GM12878 (cell line): ENCODE measurements at regions not wholly inside any gene's neighbourhood (a gene's known extent, or its start where the extent isn't known, plus 50 kb on each side); places are given as distances from the start of the nearest gene placed in this dataset.

Experiments
- ATAC-seq: fragments of 200-7000 bp; cut with Tn5 transposase; 3 replicates; pipeline ENCODE4 v1.9.1; 2020; ENCODE audit warnings: mild to moderate bottlenecking, moderate library complexity
- BruUV-seq: library from RNA; stranded (reverse); fragments of 400-500 nt; replicated peaks from 2 replicates; lab custom pipeline; 2021; lab: Mats Ljungman, UMichigan
- CTCF ChIA-PET: fragments of 300-600 bp; sonication (Branson Sonifier 250); formaldehyde crosslinking; extraction: SDS; loops from one replicate; lab custom pipeline; 2021; ENCODE audit warnings: inconsistent platforms; lab: Yijun Ruan, JAX
- POLR2A ChIA-PET: fragments of 350-600 bp; formaldehyde crosslinking; extraction: SDS; loops from one replicate; lab custom pipeline; 2021; ENCODE audit warnings: inconsistent platforms; lab: Charles Lee
- RAD21 ChIA-PET: fragments of 300-600 bp; sonication (Branson Sonifier 250); formaldehyde crosslinking; loops from one replicate; lab custom pipeline; 2023; ENCODE audit warnings: antibody characterized with exemption; ENCODE audit not compliant: unreplicated experiment; lab: Charles Lee
- SMC1A ChIA-PET: fragments of 300-600 bp; sonication (Branson Sonifier 250); formaldehyde crosslinking; loops from one replicate; lab custom pipeline; 2023; ENCODE audit not compliant: unreplicated experiment, uncharacterized antibody; lab: Charles Lee
- DNase-seq: peaks from one replicate; pipeline ENCODE4 v3.0.0-alpha.2; 2011; ENCODE audit warnings: low read depth, low spot score
- FAIRE-seq: peaks from 3 replicates; lab custom pipeline; 2011; peaks lifted over from hg19 to GRCh38; lab: Jason Lieb, UNC
- H2AFZ ChIP-seq: 2 replicates; pipeline ENCODE4 v1.6.0; 2011; ENCODE audit warnings: low read depth, low read length, control low read depth; ENCODE audit not compliant: control insufficient read depth
- H3K27ac ChIP-seq: 2 replicates; pipeline ENCODE4 v1.5.1; 2011; ENCODE audit warnings: control low read depth; ENCODE audit not compliant: control insufficient read depth, insufficient read depth
- H3K27me3 ChIP-seq, 2 experiments: replicated peaks in 1 of 2; 2 replicates each; pipeline versions ENCODE4 v1.6.0 to v1.6.1; 2011; ENCODE audit warnings: low read length in 1 of 2; ENCODE audit not compliant: control insufficient read depth in 2 of 2, insufficient read depth in 2 of 2
- H3K36me3 ChIP-seq, 2 experiments: 2 replicates each; pipeline ENCODE4 v1.5.1; 2011; ENCODE audit warnings: low read length in 1 of 2; ENCODE audit not compliant: control insufficient read depth in 2 of 2, insufficient read depth in 2 of 2
- H3K4me1 ChIP-seq: 2 replicates; pipeline ENCODE4 v1.6.1; 2011; ENCODE audit warnings: mild to moderate bottlenecking, low read length, moderate library complexity, mixed read lengths; ENCODE audit not compliant: control insufficient read depth, insufficient read depth
- H3K4me2 ChIP-seq: 2 replicates; pipeline ENCODE4 v1.6.0; 2011; ENCODE audit warnings: control low read depth; ENCODE audit not compliant: control insufficient read depth, insufficient read depth
- H3K4me3 ChIP-seq: fragments of 200-600 bp; sonication (generic); 2 replicates; pipeline ENCODE4 v1.5.1; 2016
- H3K79me2 ChIP-seq: 2 replicates; pipeline ENCODE4 v1.6.0; 2011; ENCODE audit warnings: low read length; ENCODE audit not compliant: control insufficient read depth, insufficient read depth
- H3K9ac ChIP-seq: 2 replicates; pipeline ENCODE4 v1.8.0; 2011; ENCODE audit warnings: low read length, control low read depth, mixed read lengths; ENCODE audit not compliant: control insufficient read depth, insufficient read depth
- H3K9me3 ChIP-seq: replicated peaks from 3 replicates; pipeline ENCODE4 v1.5.1; 2011; ENCODE audit warnings: mild to moderate bottlenecking, low read length; ENCODE audit not compliant: control insufficient read depth, insufficient read depth
- H4K20me1 ChIP-seq: 2 replicates; pipeline ENCODE4 v1.6.0; 2011; ENCODE audit not compliant: control insufficient read depth, insufficient read depth
- EZH2 ChIP-seq: IDR thresholded peaks from 2 replicates; pipeline ENCODE4 v1.6.1; 2012; ENCODE audit warnings: low read depth, mild to moderate bottlenecking, control low read depth, inconsistent platforms, low read length, borderline replicate concordance; ENCODE audit not compliant: control insufficient read depth
- RCOR1 ChIP-seq: conservative IDR thresholded peaks from 2 replicates; pipeline ENCODE4 v1.6.1; 2012; ENCODE audit warnings: low read depth, low read length, improper control_type of control experiment
- ZBTB40 ChIP-seq: fragments of 450-650 bp; IDR thresholded peaks from 2 replicates; pipeline ENCODE4 v1.6.1; 2016; ENCODE audit warnings: mild to moderate bottlenecking, moderate library complexity, borderline replicate concordance
- ZNF24 ChIP-seq: fragments of 450-650 bp; IDR thresholded peaks from 2 replicates; pipeline ENCODE4 v1.6.1; 2017; ENCODE audit warnings: antibody characterized with exemption, mild to moderate bottlenecking
- WGBS: methylation state at CpG from one replicate; pipeline ENCODE4 v1.1.6; 2016; ENCODE audit warnings: low lambda C conversion rate; ENCODE audit not compliant: insufficient replicate concordance, insufficient coverage; ENCODE audit errors: missing lambda C conversion rate; 5-methylcytosine and 5-hydroxymethylcytosine counted together
- in situ Hi-C: fragments of 300-500 bp; cut with MboI; formaldehyde crosslinking; loops from 9 replicates; pipeline ENCODE4 v1.14.3; 2018; ENCODE audit warnings: mixed read lengths
- intact Hi-C: fragments of 100-400 bp; cut with micrococcal nuclease; formaldehyde crosslinking; loops from one replicate; pipeline ENCODE4 v1.14.2; 2022; ENCODE audit not compliant: unreplicated experiment
- TF ChIP-seq, protein P1 (sequence below): IDR thresholded peaks from 2 replicates; pipeline ENCODE4 v1.6.1; 2011; ENCODE audit warnings: low read depth, mild to moderate bottlenecking, low read length, moderate library complexity, borderline replicate concordance; ENCODE audit errors: extremely low read depth

GRCh38 chr5:4113426-4113825 is 517.8 kb downstream of the IRX1 start:
- TF ChIP-seq EZH2 = no peak
- no peak for TF ChIP-seq ZNF24
- TF ChIP-seq, protein P1, sequence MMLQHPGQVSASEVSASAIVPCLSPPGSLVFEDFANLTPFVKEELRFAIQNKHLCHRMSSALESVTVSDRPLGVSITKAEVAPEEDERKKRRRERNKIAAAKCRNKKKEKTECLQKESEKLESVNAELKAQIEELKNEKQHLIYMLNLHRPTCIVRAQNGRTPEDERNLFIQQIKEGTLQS = no peak
- no peak for TF ChIP-seq ZBTB40
- TF ChIP-seq RCOR1 = no peak

More at GRCh38 chr5:4113426-4113825, 517.8 kb downstream of the IRX1 start:
- CTCF ChIA-PET = no interaction called here
- 37% methylated on average over 8 of the region's 8 CpGs for WGBS
- no peak for DNase-seq
- in situ Hi-C loops (no loop called here), intact Hi-C loops (no loop called here)
- H3K27ac ChIP-seq = no peak overlapping the region
- FAIRE-seq = no peak
- SMC1A ChIA-PET = no interaction called here
- no peak for ATAC-seq
- no TSS peak for BruUV-seq
- H2AFZ ChIP-seq = no peak overlapping the region
- no peaks in the 10 kb centered on the region for H3K4me1 ChIP-seq
- H3K4me3 ChIP-seq = no peak overlapping the region
- RAD21 ChIA-PET = no interaction called here
- H4K20me1 ChIP-seq = no peaks in the 10 kb centered on the region
- no peaks in the 10 kb centered on the region; the same call in 2 of the 3 replicates for H3K9me3 ChIP-seq
- H3K36me3 ChIP-seq = no peaks in the 10 kb centered on the region
- no peak overlapping the region for H3K9ac ChIP-seq
- POLR2A ChIA-PET = no interaction called here
- H3K27me3 ChIP-seq = no peaks in the 10 kb centered on the region
- H3K79me2 ChIP-seq = no peaks in the 10 kb centered on the region
- H3K4me2 ChIP-seq = no peak overlapping the region
